Neural cell (in vitro differentiated cells): ENCODE measurements at regions not wholly inside any gene's neighbourhood (a gene's known extent, or its start where the extent isn't known, plus 50 kb on each side); places are given as distances from the start of the nearest gene placed in this dataset.

ENCODE experiments used
- H2AFZ ChIP-seq: fragments of 200-600, 300-800 bp; sonication (generic), shearing (Covaris generic); 2 replicates; pipeline ENCODE4 v1.6.0; 2014; ENCODE audit warnings: low read depth, mild to moderate bottlenecking, antibody characterized with exemption, low read length, moderate library complexity
- H3F3A ChIP-seq: fragments of 200-600 bp; shearing (Covaris generic); 2 replicates; pipeline ENCODE4 v1.6.1; 2016; ENCODE audit warnings: mild to moderate bottlenecking, moderate library complexity, mixed read lengths, antibody characterized with exemption, low read length; ENCODE audit not compliant: insufficient read depth, poor library complexity, severe bottlenecking
- H3K27ac ChIP-seq: fragments of 200-600, 300-800 bp; sonication (generic), shearing (Covaris generic); 2 replicates; pipeline ENCODE4 v1.5.1; 2014; ENCODE audit warnings: mild to moderate bottlenecking, low read length, moderate library complexity
- H3K27me3 ChIP-seq: fragments of 300-800, 200-600 bp; sonication (generic), shearing (Covaris generic); 2 replicates; pipeline ENCODE4 v1.6.0; 2014; ENCODE audit warnings: mild to moderate bottlenecking, low read depth, low read length, moderate library complexity; ENCODE audit not compliant: insufficient read depth
- H3K36me3 ChIP-seq: fragments of 300-800, 200-600 bp; sonication (generic), shearing (Covaris generic); 2 replicates; pipeline ENCODE4 v1.5.1; 2014; ENCODE audit warnings: mild to moderate bottlenecking, antibody characterized with exemption, low read length, moderate library complexity; ENCODE audit not compliant: insufficient read depth
- H3K4me2 ChIP-seq: fragments of 300-800, 200-600 bp; sonication (generic), shearing (Covaris generic); 2 replicates; pipeline ENCODE4 v1.6.0; 2014; ENCODE audit warnings: mild to moderate bottlenecking, low read length
- H3K4me3 ChIP-seq: fragments of 300-800, 200-600 bp; sonication (generic), shearing (Covaris generic); 2 replicates; pipeline ENCODE4 v1.5.1; 2014; ENCODE audit warnings: mild to moderate bottlenecking, low read length, moderate library complexity
- H3K79me2 ChIP-seq: fragments of 200-600 bp; shearing (Covaris generic); replicated peaks from 2 replicates; pipeline ENCODE4 v1.6.0; 2014; ENCODE audit warnings: mild to moderate bottlenecking, low read length, moderate library complexity; ENCODE audit not compliant: insufficient read depth
- H3K9ac ChIP-seq: fragments of 300-800, 200-600 bp; sonication (generic), shearing (Covaris generic); 2 replicates; pipeline ENCODE4 v1.6.1; 2016; ENCODE audit warnings: mild to moderate bottlenecking, low read length, mixed read lengths
- H3K9me2 ChIP-seq: fragments of 200-600 bp; shearing (Covaris generic); 2 replicates; pipeline ENCODE4 v1.6.1; 2016; ENCODE audit warnings: mild to moderate bottlenecking, low read length, mixed read lengths; ENCODE audit not compliant: insufficient read depth
- H3K9me3 ChIP-seq: fragments of 200-600, 300-800 bp; sonication (generic), shearing (Covaris generic); 2 replicates; pipeline ENCODE4 v1.6.1; 2016; ENCODE audit warnings: mild to moderate bottlenecking, mixed run types, low read length, moderate library complexity, mixed read lengths
- H4K20me1 ChIP-seq: fragments of 200-600 bp; shearing (Covaris generic); 2 replicates; pipeline ENCODE4 v1.6.1; 2016; ENCODE audit warnings: mild to moderate bottlenecking, mixed run types; ENCODE audit not compliant: insufficient read depth
- CTCF ChIP-seq: fragments of 450-650 bp; IDR thresholded peaks from 2 replicates; pipeline ENCODE4 v1.5.1; 2014; ENCODE audit warnings: antibody characterized with exemption, mild to moderate bottlenecking, moderate library complexity; ENCODE audit not compliant: poor library complexity, severe bottlenecking
- EP300 ChIP-seq: fragments of 450-650 bp; conservative IDR thresholded peaks from 2 replicates; pipeline ENCODE4 v1.6.1; 2014; ENCODE audit warnings: antibody characterized with exemption, mild to moderate bottlenecking, moderate library complexity; ENCODE audit not compliant: poor library complexity, severe bottlenecking
- EZH2 ChIP-seq: fragments of 200-600, 300-800 bp; shearing (Covaris generic), sonication (generic); IDR thresholded peaks from 2 replicates; pipeline ENCODE4 v1.6.1; 2014; ENCODE audit warnings: antibody characterized with exemption, low read length, borderline replicate concordance, mild to moderate bottlenecking; ENCODE audit not compliant: insufficient read depth, poor library complexity, severe bottlenecking
- MXI1 ChIP-seq: fragments of 450-650 bp; conservative IDR thresholded peaks from 2 replicates; pipeline ENCODE4 v1.6.1; 2014; ENCODE audit warnings: antibody characterized with exemption, mild to moderate bottlenecking; ENCODE audit not compliant: poor library complexity, severe bottlenecking
- POLR2AphosphoS5 ChIP-seq: IDR thresholded peaks from 2 replicates; pipeline ENCODE4 v1.6.1; 2012
- RAD21 ChIP-seq: fragments of 450-650 bp; conservative IDR thresholded peaks from 2 replicates; pipeline ENCODE4 v1.6.1; 2014; ENCODE audit warnings: antibody characterized with exemption, mild to moderate bottlenecking, moderate library complexity
- TAF1 ChIP-seq: IDR thresholded peaks from 2 replicates; pipeline ENCODE4 v1.6.1; 2012; ENCODE audit warnings: low read depth
- TF ChIP-seq, protein P1 (sequence below): IDR thresholded peaks from 2 replicates; pipeline ENCODE4 v1.6.1; 2012; ENCODE audit warnings: borderline replicate concordance

GRCh38 chr4:26141051-26141721 lies 179.6 kb upstream of the RBPJ start:
- no peaks in the 10 kb centered on the region for H3K79me2 ChIP-seq
- no peak overlapping the region for H3K9ac ChIP-seq
- no peak overlapping the region for H3K27ac ChIP-seq

GRCh38 chr4:26141911-26142638 lies 178.7 kb upstream of the RBPJ start:
- no peak overlapping the region for H3K27ac ChIP-seq
- TF ChIP-seq EP300 (no peak), POLR2AphosphoS5 (no peak), EZH2 (no peak), CTCF (no peak), MXI1 (no peak), TAF1 (no peak), RAD21 (no peak)
- TF ChIP-seq, protein P1, sequence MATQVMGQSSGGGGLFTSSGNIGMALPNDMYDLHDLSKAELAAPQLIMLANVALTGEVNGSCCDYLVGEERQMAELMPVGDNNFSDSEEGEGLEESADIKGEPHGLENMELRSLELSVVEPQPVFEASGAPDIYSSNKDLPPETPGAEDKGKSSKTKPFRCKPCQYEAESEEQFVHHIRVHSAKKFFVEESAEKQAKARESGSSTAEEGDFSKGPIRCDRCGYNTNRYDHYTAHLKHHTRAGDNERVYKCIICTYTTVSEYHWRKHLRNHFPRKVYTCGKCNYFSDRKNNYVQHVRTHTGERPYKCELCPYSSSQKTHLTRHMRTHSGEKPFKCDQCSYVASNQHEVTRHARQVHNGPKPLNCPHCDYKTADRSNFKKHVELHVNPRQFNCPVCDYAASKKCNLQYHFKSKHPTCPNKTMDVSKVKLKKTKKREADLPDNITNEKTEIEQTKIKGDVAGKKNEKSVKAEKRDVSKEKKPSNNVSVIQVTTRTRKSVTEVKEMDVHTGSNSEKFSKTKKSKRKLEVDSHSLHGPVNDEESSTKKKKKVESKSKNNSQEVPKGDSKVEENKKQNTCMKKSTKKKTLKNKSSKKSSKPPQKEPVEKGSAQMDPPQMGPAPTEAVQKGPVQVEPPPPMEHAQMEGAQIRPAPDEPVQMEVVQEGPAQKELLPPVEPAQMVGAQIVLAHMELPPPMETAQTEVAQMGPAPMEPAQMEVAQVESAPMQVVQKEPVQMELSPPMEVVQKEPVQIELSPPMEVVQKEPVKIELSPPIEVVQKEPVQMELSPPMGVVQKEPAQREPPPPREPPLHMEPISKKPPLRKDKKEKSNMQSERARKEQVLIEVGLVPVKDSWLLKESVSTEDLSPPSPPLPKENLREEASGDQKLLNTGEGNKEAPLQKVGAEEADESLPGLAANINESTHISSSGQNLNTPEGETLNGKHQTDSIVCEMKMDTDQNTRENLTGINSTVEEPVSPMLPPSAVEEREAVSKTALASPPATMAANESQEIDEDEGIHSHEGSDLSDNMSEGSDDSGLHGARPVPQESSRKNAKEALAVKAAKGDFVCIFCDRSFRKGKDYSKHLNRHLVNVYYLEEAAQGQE, result no peak

More at GRCh38 chr4:26141051-26141721, 179.6 kb upstream of the RBPJ start:
- H3K4me3 ChIP-seq, result no peak overlapping the region
- no peak for TF ChIP-seq CTCF
- no peak for TF ChIP-seq EP300
- TF ChIP-seq RAD21, result no peak
- no peaks in the 10 kb centered on the region for H3K9me3 ChIP-seq
- no peaks in the 10 kb centered on the region for H3K27me3 ChIP-seq
- H3K4me2 ChIP-seq, result no peak overlapping the region
- no peaks in the 10 kb centered on the region for H4K20me1 ChIP-seq
- no peak overlapping the region for H2AFZ ChIP-seq
- no peaks in the 10 kb centered on the region for H3K36me3 ChIP-seq
- no peaks in the 10 kb centered on the region for H3K9me2 ChIP-seq
- H3F3A ChIP-seq, result no peaks in the 10 kb centered on the region

More at GRCh38 chr4:26141911-26142638, 178.7 kb upstream of the RBPJ start:
- Histone ChIP-seq H3K4me3 (no peak overlapping the region), H4K20me1 (no peaks in the 10 kb centered on the region), H3K9ac (no peak overlapping the region), H3K9me3 (no peaks in the 10 kb centered on the region), H3K9me2 (no peaks in the 10 kb centered on the region), H3K27me3 (no peaks in the 10 kb centered on the region), H3F3A (no peaks in the 10 kb centered on the region), H3K79me2 (no peaks in the 10 kb centered on the region), H3K36me3 (no peaks in the 10 kb centered on the region), H2AFZ (no peak overlapping the region), H3K4me2 (no peak overlapping the region)
